GM12875 (cell line): ENCODE measurements at regions not wholly inside any gene's neighbourhood (a gene's known extent, or its start where the extent isn't known, plus 50 kb on each side); places are given as distances from the start of the nearest gene placed in this dataset.
"Not testable (repeated sequence)": the region's sequence is repeated elsewhere in the genome, so short reads cannot be mapped to it uniquely, and the experiment has no call there.

Experiments used
- H3K4me3 ChIP-seq: one replicate; pipeline ENCODE4 v1.5.1; 2011; ENCODE audit warnings: low read depth, low read length, control low read depth
- TF ChIP-seq, protein P1 (sequence below): IDR thresholded peaks from 2 replicates; pipeline ENCODE4 v1.5.1; 2011; ENCODE audit warnings: low read depth, mild to moderate bottlenecking, control low read depth, inconsistent platforms, low read length, moderate library complexity, borderline replicate concordance; ENCODE audit not compliant: insufficient read depth

DNA sequence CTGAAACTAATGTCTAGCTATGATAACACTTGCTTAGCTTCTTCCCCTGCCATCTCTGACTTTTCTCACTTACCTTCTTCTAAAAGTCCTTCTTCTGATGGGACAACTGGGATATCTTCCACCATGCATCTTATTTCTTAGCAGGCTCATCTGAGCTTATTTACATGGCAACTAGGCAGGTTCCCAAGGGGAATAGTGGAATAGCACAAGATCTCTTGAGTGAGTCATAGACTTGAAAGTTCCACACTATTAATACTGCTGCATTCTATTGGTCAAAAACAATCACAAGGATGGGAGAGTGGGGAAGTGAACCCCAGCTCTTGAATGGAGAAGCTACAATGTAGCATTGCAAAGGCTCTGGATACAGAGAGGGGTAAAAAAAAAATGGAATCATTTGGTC is 142.1 kb downstream of the HAO1 start:
- TF ChIP-seq, protein P1, sequence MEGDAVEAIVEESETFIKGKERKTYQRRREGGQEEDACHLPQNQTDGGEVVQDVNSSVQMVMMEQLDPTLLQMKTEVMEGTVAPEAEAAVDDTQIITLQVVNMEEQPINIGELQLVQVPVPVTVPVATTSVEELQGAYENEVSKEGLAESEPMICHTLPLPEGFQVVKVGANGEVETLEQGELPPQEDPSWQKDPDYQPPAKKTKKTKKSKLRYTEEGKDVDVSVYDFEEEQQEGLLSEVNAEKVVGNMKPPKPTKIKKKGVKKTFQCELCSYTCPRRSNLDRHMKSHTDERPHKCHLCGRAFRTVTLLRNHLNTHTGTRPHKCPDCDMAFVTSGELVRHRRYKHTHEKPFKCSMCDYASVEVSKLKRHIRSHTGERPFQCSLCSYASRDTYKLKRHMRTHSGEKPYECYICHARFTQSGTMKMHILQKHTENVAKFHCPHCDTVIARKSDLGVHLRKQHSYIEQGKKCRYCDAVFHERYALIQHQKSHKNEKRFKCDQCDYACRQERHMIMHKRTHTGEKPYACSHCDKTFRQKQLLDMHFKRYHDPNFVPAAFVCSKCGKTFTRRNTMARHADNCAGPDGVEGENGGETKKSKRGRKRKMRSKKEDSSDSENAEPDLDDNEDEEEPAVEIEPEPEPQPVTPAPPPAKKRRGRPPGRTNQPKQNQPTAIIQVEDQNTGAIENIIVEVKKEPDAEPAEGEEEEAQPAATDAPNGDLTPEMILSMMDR = no peak

DNA sequence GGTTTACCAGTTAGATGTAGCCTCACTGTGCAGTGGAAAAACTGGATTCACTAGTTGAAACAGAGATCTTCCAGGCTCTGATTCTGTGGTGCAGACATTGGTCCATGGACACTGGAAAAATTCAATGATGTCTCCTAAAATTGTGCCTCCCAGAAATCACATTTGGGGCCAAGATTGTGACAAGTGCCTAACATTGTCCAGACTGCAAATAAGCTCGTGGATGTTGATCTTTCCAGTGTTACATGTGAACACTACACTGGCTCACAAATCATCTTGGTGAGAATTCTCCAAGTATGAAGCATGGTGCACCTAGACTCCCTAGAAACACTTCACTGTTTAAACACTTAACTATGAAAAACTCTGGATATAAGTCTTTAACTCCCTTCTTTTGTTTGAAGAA is 140.4 kb downstream of the HAO1 start:
- no peak overlapping the region for H3K4me3 ChIP-seq
- TF ChIP-seq, protein P1 = no peak

More for the DNA sequence above, 142.1 kb downstream of the HAO1 start:
- no peak overlapping the region for H3K4me3 ChIP-seq

DNA sequence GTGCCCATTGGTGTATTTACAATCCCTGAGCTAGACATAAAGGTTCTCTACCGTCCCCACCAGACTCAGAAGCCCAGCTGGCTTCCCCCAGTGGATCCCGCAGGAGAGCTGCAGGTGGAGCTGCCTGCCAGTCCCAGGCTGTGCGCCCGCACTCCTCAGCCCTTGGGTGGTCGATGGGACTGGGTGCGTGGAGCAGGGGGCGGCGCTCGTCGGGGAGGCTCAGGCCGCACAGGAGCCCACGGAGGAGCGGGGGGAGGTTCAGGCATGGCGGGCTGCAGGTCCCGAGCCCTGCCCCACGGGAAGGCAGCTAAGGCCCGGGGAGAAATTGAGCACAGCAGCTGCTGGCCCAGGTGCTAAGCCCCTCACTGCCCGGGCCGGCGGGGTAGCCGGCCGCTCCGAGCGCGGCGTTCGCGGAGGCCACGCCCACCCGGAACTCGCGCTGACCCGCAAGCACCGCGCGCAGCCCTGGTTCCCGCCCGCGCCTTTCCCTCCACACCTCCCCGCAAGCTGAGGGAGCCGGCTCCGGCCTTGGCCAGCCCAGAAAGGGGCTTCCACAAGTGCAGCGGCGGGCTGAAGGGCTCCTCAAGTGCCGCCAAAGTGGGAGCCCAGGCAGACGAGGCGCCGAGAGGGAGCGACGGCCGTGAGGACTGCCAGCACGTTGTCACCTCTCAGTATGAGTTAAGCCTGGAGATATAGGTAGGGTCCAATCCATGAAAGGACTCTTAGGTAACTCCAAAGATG is 136.7 kb downstream of the HAO1 start:
- H3K4me3 ChIP-seq = not testable (repeated sequence)

DNA sequence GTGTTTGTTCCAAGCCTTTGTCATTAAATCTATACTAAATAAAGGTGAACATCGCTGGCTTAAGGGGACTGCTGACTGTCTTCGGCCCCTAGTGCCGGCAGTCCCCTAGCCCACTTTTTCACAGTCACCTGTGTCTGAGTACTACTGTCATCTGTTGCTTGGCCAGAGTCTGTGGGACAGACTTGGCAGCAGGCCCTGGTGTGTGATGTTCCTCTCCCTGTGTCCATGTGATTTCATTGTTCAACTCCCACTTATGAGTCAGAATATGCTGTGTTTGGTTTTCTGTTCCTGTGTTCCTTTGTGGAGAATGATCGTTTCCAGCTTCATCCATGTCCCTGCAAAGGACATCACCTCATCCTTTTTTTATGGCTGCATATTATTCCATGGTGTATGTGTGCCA is 133.4 kb downstream of the HAO1 start:
- TF ChIP-seq, protein P1 = no peak

DNA sequence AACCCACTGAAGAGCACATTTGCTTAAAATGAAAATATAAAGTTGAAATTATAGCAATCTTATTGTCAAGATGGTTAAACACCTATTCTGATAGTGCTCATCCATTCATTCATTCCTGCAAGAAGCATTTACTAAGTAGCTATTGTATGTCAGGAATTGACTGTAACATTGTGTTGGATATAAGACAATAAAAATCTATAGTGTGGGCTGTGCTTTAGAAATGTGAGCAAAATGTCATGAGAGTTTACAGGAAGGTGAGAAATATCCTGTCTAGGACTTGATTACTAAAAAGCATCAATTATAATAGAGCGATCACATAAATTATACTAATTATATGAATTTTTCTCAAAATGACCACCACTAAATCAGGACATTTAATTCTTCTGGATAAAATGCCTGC is 123.0 kb downstream of the HAO1 start:
- no peak overlapping the region for H3K4me3 ChIP-seq
- TF ChIP-seq, protein P1 = no peak

More for the DNA sequence above, 133.4 kb downstream of the HAO1 start:
- H3K4me3 ChIP-seq = no peak overlapping the region

DNA sequence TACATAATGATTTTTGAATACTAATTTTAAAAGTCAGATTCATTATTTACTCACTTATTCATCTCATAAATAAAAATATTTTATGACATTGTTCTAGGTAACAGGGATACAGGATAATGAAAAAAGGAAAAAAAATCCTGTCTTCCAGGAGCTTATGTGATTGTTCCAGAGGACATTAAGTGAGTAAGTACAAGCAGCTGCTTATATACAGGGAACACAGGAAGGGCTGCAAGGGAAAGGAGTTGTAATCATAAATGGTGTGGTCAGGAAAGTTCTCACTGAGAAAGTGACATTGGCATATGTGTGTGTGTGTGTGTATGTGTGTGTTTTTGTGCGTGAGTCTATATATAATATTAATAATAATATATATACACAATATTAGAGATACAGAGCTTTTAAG is 121.8 kb downstream of the HAO1 start:
- H3K4me3 ChIP-seq = no peak overlapping the region
- TF ChIP-seq, protein P1 = no peak

DNA sequence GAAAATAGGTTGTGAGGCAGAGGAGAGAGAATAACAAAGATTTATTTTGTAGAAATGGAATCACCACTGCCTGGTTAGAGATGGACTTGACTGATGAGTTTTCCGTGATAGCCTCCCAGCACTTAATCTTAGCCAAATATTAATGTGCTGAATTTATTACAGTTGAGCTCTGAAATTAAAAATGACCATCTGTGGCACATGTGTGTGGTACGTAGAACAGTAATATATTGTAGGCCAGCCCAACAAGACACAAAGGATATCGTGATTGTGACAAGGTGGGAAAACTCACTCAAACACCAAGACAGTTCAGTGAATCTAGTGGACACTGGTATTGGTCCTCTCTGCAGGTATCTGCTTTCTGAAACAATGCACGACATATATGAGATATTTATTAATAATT is 119.4 kb downstream of the HAO1 start:
- TF ChIP-seq, protein P1 = no peak
- no peak overlapping the region for H3K4me3 ChIP-seq

DNA sequence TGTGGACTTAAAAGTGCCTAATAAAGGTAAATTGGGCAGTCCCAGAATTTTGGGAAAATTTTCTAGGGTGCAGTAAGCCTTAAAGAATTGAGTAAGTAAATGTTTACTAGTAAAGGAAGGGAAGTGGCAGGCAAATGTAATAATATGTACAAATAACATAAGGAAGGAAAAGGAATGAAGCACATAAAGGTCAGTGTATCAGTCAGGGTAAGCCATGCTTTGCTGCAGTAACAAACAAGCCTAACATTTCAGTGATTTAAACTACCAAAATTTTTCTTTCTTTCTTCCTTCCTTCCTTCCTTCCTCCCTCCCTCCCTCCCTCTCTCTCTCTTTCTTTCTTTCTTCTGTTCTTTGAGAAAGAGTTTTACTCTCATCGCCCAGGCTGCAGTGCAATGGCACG is 117.5 kb downstream of the HAO1 start:
- TF ChIP-seq, protein P1 = no peak
- H3K4me3 ChIP-seq = no peak overlapping the region
